ENCODE measurements at regions not wholly inside any gene's neighbourhood (a gene's known extent, or its start where the extent isn't known, plus 50 kb on each side); places are given as distances from the start of the nearest gene placed in this dataset.

GRCh38 chr7:16046041-16046440, 359.6 kb upstream of the MEOX2 start:
- no peak for DNase-seq

GRCh38 chr7:16045296-16045695, 358.8 kb upstream of the MEOX2 start:
- DNase-seq = no peak

- no peak for DNase-seq
Measured at GRCh38 chr7:16044645-16045044, 358.2 kb upstream of the MEOX2 start.

- DNase-seq = no peak
Measured at GRCh38 chr7:16040346-16040745, 353.9 kb upstream of the MEOX2 start.

- DNase-seq = no peak
Measured at GRCh38 chr7:16038906-16039305, 352.4 kb upstream of the MEOX2 start.

- no peak for DNase-seq
Measured at GRCh38 chr7:16035392-16035791, 348.9 kb upstream of the MEOX2 start.

GRCh38 chr7:16034866-16035265, 348.4 kb upstream of the MEOX2 start:
- DNase-seq = no peak

- DNase-seq = no peak
Measured at GRCh38 chr7:16034353-16034752, 347.9 kb upstream of the MEOX2 start.

- no peak for DNase-seq
Measured at GRCh38 chr7:16033233-16033632, 346.8 kb upstream of the MEOX2 start.

- DNase-seq = no peak
Measured at GRCh38 chr7:16028636-16029035, 342.2 kb upstream of the MEOX2 start.

- no peak for DNase-seq
Measured at GRCh38 chr7:16028103-16028502, 341.6 kb upstream of the MEOX2 start.

- DNase-seq = no peak
Measured at GRCh38 chr7:16027396-16027795, 340.9 kb upstream of the MEOX2 start.

GRCh38 chr7:16026253-16027020, 340.0 kb upstream of the MEOX2 start:
- DNase-seq = no peak

- no peak for DNase-seq
Measured at GRCh38 chr7:16025696-16026095, 339.2 kb upstream of the MEOX2 start.

GRCh38 chr7:16023503-16023902, 337.0 kb upstream of the MEOX2 start:
- no peak for DNase-seq

GRCh38 chr7:16023046-16023445, 336.6 kb upstream of the MEOX2 start:
- DNase-seq = no peak

GRCh38 chr7:16021851-16022250, 335.4 kb upstream of the MEOX2 start:
- DNase-seq = no peak

- no peak for DNase-seq
Measured at GRCh38 chr7:16015981-16016380, 329.5 kb upstream of the MEOX2 start.

- DNase-seq = no peak
Measured at GRCh38 chr7:16014031-16014430, 327.5 kb upstream of the MEOX2 start.

GRCh38 chr7:16007911-16008310, 321.4 kb upstream of the MEOX2 start:
- no peak for DNase-seq

GRCh38 chr7:16004702-16005101, 318.2 kb upstream of the MEOX2 start:
- no peak for DNase-seq

GRCh38 chr7:16001477-16001876, 315.0 kb upstream of the MEOX2 start:
- no peak for DNase-seq

- no peak for DNase-seq
Measured at GRCh38 chr7:15998617-15999016, 312.1 kb upstream of the MEOX2 start.

GRCh38 chr7:15995027-15995426, 308.5 kb upstream of the MEOX2 start:
- DNase-seq = no peak

- DNase-seq = no peak
Measured at GRCh38 chr7:15989194-15989593, 302.7 kb upstream of the MEOX2 start.
